Fibroblast of skin of abdomen (primary cell): ENCODE measurements at regions not wholly inside any gene's neighbourhood (a gene's known extent, or its start where the extent isn't known, plus 50 kb on each side); places are given as distances from the start of the nearest gene placed in this dataset.

Experiments
- DNase-seq: peaks from one replicate; pipeline ENCODE4 v3.0.0-alpha.2; 2013

- no peak for DNase-seq
These were observed 94.4 kb upstream of the PRDM1 start for GRCh38 chr6:105991561-105992314.

DNA sequence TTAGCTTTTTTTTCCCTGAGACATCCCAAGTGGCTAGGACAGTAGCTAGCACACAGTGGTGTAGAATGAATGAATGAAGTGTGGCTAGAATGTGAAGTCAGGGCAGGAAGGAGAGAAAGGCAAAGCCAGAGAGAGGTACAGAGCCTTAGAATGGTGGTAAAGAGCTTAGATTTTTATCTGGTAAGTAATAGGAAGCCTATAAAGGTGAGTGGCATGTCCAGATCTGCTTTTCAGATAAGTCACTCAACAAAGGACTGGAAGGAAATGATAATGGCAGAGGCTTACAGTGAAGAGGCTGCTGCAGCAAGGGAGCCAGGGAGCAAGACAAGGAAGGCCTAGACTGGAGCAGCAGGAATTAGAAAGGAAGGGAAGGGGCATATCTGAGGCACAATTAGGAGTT is 96.0 kb upstream of the PRDM1 start:
- DNase-seq = no peak

DNA sequence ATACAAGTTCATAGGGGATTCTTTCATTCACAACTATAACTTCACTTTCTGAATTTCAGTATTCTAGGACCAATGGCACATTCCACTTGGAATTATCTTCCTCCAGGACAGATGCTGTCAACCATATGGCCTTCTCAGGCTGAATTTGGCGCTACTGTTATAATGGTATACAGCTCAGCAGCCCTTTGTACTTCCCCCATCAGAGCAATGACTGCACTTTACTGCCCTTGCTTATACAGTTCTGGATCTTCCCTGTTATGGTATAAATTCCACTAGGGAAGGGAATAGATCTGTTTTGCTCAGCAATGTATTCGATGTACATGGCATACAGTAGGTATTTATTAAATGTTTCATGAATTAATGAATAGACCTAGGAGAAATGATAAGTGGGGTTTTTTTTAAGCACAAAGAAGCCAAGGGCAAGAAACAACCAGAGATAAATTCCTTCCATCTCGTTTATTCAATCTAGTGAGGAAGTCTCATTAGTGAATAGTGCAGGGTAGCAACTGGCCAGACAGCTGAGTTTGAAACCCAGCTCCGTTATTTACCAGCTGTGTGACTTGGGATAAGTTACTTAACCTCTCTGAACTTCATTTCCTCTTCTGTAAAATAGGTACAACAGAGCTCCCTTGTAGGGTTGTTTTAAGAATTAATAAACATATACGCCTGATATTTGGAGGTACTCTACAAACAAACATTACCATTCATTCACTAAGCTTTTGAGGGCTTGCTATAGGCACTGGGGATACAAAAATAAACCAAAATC is 97.1 kb upstream of the PRDM1 start:
- no peak for DNase-seq

DNA sequence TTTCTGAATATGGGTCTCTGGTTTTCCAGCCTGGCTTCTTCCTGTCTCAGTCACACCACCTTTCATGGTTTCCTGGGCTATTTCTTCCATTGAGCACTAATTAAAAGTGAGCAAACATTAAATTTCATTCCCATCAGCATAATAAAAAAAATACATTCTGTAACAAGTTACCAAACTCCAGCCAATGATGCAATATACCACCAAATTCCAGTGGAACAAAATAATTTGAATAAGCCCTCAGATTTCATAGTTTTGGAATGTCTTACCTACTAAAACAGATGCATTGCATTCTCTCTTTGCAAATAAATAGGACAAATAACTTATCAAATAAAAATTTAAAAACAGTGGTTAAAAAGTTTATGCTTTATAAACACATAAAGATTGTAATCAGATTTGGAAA is 97.8 kb upstream of the PRDM1 start:
- DNase-seq = peak; percentile 67

DNA sequence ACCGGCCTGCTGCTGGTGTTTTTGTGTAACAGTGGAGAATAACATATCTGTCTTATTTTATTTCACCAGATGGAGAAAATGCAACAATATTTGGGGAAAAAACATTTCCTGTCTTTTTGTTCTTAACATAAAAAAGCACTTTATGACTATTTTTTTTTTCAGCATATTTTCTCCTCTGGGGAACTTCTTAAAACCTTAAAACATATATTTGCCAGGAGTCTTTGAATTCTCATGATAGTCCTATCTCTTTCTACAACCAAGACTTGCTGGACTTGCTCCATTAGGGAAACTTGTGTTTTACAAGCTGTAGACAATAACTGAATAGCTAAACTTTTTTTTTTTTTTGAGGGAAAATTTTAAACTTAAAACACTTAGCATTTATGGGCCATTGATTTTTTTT is 98.6 kb upstream of the PRDM1 start:
- DNase-seq = no peak

DNA sequence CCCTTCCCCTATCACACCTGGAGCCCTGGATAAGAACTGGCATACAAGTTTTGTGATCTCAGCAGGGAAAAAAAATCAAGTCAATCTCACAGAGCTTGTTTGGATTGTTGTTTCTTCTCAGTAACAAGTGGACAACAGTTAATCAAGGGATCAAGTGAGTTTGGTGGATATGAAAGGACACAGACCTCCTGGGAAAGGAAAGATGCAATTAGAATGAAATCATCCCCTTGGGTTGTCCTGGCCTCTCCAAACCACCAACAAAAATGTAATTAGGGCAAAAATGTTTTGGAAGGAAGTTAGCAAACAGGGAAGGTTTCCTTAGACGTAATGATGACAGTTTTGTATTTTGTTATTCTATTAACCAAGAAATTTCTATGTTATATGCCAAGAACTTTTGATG is 99.1 kb upstream of the PRDM1 start:
- DNase-seq = peak; percentile 62

GRCh38 chr6:105985816-105986632 is 100.1 kb upstream of the PRDM1 start:
- no peak for DNase-seq

GRCh38 chr6:105985098-105985815 is 100.9 kb upstream of the PRDM1 start:
- DNase-seq = no peak

DNA sequence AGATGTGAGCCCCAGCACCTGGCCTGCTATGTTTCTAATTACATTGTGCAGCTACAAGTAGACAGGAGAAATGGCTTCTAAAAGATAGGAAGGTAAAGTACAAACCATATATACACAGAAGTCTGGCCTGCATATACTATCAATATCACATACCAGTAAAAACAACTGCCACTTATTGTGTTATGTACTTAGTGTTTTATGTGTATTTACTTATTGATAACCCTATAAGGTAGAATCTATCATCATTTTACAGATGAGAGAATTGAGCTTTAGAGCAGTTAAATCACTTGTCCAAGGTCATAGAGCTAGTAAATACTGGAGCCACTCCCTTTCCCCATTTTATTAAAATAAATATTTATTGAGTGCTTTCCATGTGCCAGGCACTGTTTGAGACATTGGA is 102.4 kb upstream of the PRDM1 start:
- DNase-seq = no peak

- no peak for DNase-seq
These were observed 103.2 kb upstream of the PRDM1 start for GRCh38 chr6:105982761-105983540.

DNA sequence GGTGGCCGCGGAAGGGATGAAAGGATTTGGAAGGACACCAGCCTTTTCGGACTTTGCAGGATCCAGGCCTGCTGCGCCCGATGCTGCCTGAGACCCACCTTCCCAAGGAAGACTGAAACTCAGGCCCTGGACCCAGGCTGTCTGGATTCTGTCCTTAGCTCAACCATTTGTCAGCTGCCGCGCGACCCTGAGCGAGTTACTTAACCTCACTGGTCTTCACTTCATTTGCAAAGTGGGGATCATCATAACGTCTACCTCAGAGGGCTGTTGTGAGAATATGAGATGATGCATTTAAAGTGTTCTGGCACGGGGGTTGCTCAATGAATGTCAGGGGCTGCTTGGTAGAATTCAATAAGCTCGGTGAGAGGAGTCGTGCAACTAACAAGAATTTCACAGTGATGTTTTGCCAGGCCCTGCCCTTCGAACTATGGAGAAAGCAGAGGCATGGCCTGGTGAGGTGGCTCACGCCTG is 104.2 kb upstream of the PRDM1 start:
- DNase-seq = no peak

GRCh38 chr6:105981002-105981887 is 104.9 kb upstream of the PRDM1 start:
- no peak for DNase-seq

GRCh38 chr6:105978974-105979373 is 107.2 kb upstream of the PRDM1 start:
- DNase-seq = no peak

- peak; percentile 63 for DNase-seq
These were observed 108.1 kb upstream of the PRDM1 start for GRCh38 chr6:105977934-105978504.

GRCh38 chr6:105974986-105975385 is 111.2 kb upstream of the PRDM1 start:
- DNase-seq = peak; percentile 44

GRCh38 chr6:105972440-105972839 is 113.7 kb upstream of the PRDM1 start:
- DNase-seq = no peak

GRCh38 chr6:105968603-105969333 is 117.4 kb upstream of the PRDM1 start:
- DNase-seq = no peak

DNA sequence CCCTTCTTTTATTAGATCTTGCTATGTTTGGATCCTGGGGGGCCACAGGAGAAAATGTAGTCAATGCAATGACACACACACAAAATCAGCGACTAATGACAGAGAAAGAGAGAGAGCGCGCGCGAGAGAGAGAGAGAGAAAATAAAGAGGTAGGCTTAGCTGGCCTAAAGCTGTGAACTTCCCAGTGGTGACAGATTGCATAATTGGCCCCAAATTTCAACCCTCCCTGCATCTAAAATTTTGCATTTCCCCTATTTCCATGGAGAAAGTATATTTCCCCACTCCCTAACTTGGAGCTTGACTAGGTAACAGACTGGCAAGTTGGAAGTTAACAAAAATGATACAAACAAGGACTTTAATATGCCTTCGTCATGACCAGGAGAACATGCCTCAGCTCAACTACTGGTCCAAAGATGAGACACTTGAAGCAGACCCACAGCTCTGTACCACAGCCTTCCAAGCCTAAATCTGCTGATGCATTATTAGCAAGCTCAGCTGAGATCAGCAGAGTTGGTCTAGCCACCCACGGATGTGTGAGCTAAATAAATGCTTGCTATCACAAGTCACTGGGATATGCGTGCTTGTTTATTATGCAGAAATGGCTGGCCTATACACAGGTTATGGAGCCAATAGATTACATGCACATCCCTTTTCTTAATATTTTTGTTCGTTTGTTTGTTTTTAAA is 118.1 kb upstream of the PRDM1 start:
- DNase-seq = no peak

DNA sequence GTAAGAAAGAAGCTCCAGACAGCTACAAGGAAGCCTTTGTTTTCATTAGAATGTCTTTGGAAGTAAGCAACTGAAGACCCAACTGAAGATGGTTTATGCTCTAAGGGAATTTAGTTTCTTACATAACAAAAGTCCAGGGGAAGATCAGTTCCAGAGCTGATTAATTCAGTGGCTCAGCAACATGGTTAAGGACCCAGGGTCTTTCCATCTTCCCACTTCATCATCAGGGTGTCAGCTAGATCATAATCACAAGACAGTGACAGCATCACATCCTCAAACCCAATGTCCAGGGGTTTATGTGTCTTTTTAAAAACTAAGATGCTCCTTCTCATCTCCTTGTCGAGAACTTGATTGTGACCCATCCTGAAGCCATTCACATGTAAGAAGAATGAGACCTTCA is 119.7 kb upstream of the PRDM1 start:
- DNase-seq = no peak
